ENCODE measurements at regions not wholly inside any gene's neighbourhood (a gene's known extent, or its start where the extent isn't known, plus 50 kb on each side); places are given as distances from the start of the nearest gene placed in this dataset.

DNA sequence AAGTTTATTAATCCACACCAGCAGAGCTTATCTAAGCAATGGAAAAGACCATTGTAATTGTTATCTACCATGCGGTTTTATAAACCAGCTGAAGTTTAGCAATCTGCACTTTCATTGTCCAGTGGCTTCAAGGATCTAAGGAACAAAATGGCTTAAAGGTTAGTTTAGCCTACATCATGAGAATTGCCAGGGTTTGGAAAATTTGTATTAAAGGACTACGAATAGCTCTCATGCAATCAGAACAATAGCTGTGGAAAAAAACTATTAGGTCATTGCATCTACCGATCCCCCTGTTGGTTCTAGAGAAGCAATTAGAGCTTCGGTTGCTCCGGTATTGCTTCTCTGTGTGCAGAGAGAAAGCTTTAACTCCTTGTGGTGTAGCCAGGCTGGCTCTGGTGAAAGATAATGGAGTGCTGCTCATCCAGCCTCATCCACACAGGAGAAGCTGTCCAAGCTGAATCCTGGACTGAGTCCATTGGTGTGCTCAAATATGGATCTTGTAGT lies 86.3 kb upstream of the SLC12A2 start:
- no peak for DNase-seq
- ChIA-PET CTCF (no interaction called here), POLR2A (ENCODE audit: unreplicated experiment) (no interaction called here)
- Histone ChIP-seq H3K4me1 (replicated peaks; ENCODE audit: insufficient read depth) (0 out of 2 replicates have a peak, but pooled peaks cover 3% of the 10 kb centered on the region), H4K20me1 (ENCODE audit: insufficient read depth) (no peaks in the 10 kb centered on the region), H3K36me3 (ENCODE audit: low read depth) (no peaks in the 10 kb centered on the region), H3F3A (ENCODE audit: insufficient read depth, low read depth) (no peaks in the 10 kb centered on the region; the same call in 1 of the 2 replicates), H3K27ac (no peak overlapping the region), H3K4me3 (no peak overlapping the region), H2AFZ (no peak overlapping the region), H3K79me2 (ENCODE audit: low read depth) (no peaks in the 10 kb centered on the region), H3K27me3 (ENCODE audit: insufficient read depth, low read depth) (no peaks in the 10 kb centered on the region), H3K4me2 (no peak overlapping the region), H3K9me2 (ENCODE audit: insufficient read depth) (no peaks in the 10 kb centered on the region), H3K9me3 (ENCODE audit: insufficient read depth, low read depth) (no peaks in the 10 kb centered on the region)
- intact Hi-C loops (cut with micrococcal nuclease; ENCODE audit: unreplicated experiment): no loop called here
- TF ChIP-seq, protein P1, sequence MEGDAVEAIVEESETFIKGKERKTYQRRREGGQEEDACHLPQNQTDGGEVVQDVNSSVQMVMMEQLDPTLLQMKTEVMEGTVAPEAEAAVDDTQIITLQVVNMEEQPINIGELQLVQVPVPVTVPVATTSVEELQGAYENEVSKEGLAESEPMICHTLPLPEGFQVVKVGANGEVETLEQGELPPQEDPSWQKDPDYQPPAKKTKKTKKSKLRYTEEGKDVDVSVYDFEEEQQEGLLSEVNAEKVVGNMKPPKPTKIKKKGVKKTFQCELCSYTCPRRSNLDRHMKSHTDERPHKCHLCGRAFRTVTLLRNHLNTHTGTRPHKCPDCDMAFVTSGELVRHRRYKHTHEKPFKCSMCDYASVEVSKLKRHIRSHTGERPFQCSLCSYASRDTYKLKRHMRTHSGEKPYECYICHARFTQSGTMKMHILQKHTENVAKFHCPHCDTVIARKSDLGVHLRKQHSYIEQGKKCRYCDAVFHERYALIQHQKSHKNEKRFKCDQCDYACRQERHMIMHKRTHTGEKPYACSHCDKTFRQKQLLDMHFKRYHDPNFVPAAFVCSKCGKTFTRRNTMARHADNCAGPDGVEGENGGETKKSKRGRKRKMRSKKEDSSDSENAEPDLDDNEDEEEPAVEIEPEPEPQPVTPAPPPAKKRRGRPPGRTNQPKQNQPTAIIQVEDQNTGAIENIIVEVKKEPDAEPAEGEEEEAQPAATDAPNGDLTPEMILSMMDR (conservative IDR thresholded peaks at IDR 0.05): no peak
- TF ChIP-seq EZH2 (IDR thresholded peaks at IDR 0.05; ENCODE audit: low read depth): no peak
- BruUV-seq (replicated peaks): no TSS peak

- no peak overlapping the region for H2AFZ ChIP-seq
- TF ChIP-seq EZH2 (IDR thresholded peaks at IDR 0.05; ENCODE audit: low read depth): no peak
- TF ChIP-seq, protein P1 (conservative IDR thresholded peaks at IDR 0.05): no peak
- DNase-seq: no peak
- no peaks in the 10 kb centered on the region for H3K36me3 ChIP-seq (ENCODE audit: low read depth)
- no peaks in the 10 kb centered on the region; the same call in 1 of the 2 replicates for H3F3A ChIP-seq (ENCODE audit: insufficient read depth, low read depth)
- no peaks in the 10 kb centered on the region for H4K20me1 ChIP-seq (ENCODE audit: insufficient read depth)
- ChIA-PET CTCF (interaction anchor here (0.5 kb wide), 1 partner anchor 12 kb away, joined by 3 read pairs; no protein-coding TSS in a partner anchor), POLR2A (ENCODE audit: unreplicated experiment) (no interaction called here)
- no peaks in the 10 kb centered on the region for H3K27me3 ChIP-seq (ENCODE audit: insufficient read depth, low read depth)
- no peak overlapping the region for H3K4me3 ChIP-seq
- BruUV-seq (replicated peaks): no TSS peak
- no peak overlapping the region for H3K27ac ChIP-seq
- no peak overlapping the region for H3K4me2 ChIP-seq
- H3K4me1 ChIP-seq (replicated peaks; ENCODE audit: insufficient read depth): no peaks in the 10 kb centered on the region
- H3K9me2 ChIP-seq (ENCODE audit: insufficient read depth): no peaks in the 10 kb centered on the region
- no peaks in the 10 kb centered on the region for H3K79me2 ChIP-seq (ENCODE audit: low read depth)
- no peaks in the 10 kb centered on the region for H3K9me3 ChIP-seq (ENCODE audit: insufficient read depth, low read depth)
- intact Hi-C loops (cut with micrococcal nuclease; ENCODE audit: unreplicated experiment): no loop called here
Observed at GRCh38 chr5:127998950-127999615, 84.5 kb upstream of the SLC12A2 start.

DNA sequence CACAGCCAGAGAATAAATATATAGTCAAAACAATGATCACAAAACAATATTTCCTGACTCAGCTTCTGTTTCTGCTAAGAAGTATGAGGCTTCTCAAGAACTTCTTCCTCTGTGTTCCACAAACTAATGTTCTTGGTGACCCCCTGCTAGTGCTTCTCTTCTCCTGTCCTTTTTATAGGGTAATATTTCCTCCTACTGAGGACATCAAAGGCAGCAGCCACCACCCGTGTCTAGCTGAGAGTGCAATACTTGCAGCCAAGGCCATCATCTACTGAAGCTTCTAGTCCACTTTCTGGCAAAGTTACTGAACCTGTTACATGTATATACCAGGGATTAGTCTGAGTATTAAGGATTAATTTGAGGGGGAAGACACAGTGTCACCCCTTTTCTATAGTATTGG lies 83.7 kb upstream of the SLC12A2 start:
- POLR2A ChIA-PET (ENCODE audit: unreplicated experiment): no interaction called here
- Histone ChIP-seq H3K27ac (no peak overlapping the region), H2AFZ (no peak overlapping the region)

More for the DNA sequence above, 83.7 kb upstream of the SLC12A2 start:
- intact Hi-C loops (cut with micrococcal nuclease; ENCODE audit: unreplicated experiment): no loop called here
- Histone ChIP-seq H3K36me3 (ENCODE audit: low read depth) (no peaks in the 10 kb centered on the region), H3F3A (ENCODE audit: insufficient read depth, low read depth) (no peaks in the 10 kb centered on the region; the same call in 1 of the 2 replicates), H3K79me2 (ENCODE audit: low read depth) (no peaks in the 10 kb centered on the region), H3K9me3 (ENCODE audit: insufficient read depth, low read depth) (no peaks in the 10 kb centered on the region), H3K4me2 (no peak overlapping the region), H3K9me2 (ENCODE audit: insufficient read depth) (no peaks in the 10 kb centered on the region), H3K4me3 (no peak overlapping the region), H3K4me1 (replicated peaks; ENCODE audit: insufficient read depth) (no peaks in the 10 kb centered on the region), H3K27me3 (ENCODE audit: insufficient read depth, low read depth) (no peaks in the 10 kb centered on the region), H4K20me1 (ENCODE audit: insufficient read depth) (no peaks in the 10 kb centered on the region)
- DNase-seq: no peak
- CTCF ChIA-PET: interaction anchor here (0.5 kb wide), 1 partner anchor 11 kb away, joined by 3 read pairs; no protein-coding TSS in a partner anchor
- TF ChIP-seq, protein P1 (conservative IDR thresholded peaks at IDR 0.05): no peak
- no peak for TF ChIP-seq EZH2 (IDR thresholded peaks at IDR 0.05; ENCODE audit: low read depth)
- no TSS peak for BruUV-seq (replicated peaks)
